Naive thymus-derived CD8-positive, alpha-beta T cell (primary cell): ENCODE measurements at regions not wholly inside any gene's neighbourhood (a gene's known extent, or its start where the extent isn't known, plus 50 kb on each side); places are given as distances from the start of the nearest gene placed in this dataset.

Source experiments
- ATAC-seq, 2 donors: fragments of 150-1000 bp; cut with Tn5 transposase in 1 of 2; sonication (Bioruptor Pico), chemical (Tn5 transposase) in 1 of 2; 1 replicate in 1 of 2; 2 replicates in 1 of 2; pipeline ENCODE4 v1.10.0; 2021; ENCODE audit warnings: mild to moderate bottlenecking in 2 of 2, moderate library complexity in 2 of 2
- POLR2A ChIA-PET: fragments of 350-600 bp; sonication (Branson Sonifier 250); formaldehyde crosslinking; loops from one replicate; lab custom pipeline; 2021; ENCODE audit warnings: antibody characterized with exemption; lab: Charles Lee
- DNase-seq, 10 donors: peaks; one replicate each; pipeline versions ENCODE4 v3.0.0 to v3.0.0-alpha.2; 2020 to 2022
- H3K27ac Mint-ChIP-seq, 10 donors: one replicate each; pipeline ENCODE4 v1.8.0; 2020 to 2022; ENCODE audit warnings: mild to moderate bottlenecking in 10 of 10, mixed read lengths in 10 of 10, moderate library complexity in 4 of 10, inconsistent platforms in 1 of 10
- H3K27me3 Mint-ChIP-seq, 5 donors: one replicate each; pipeline ENCODE4 v1.8.0; 2021 to 2022; ENCODE audit warnings: mixed read lengths in 5 of 5
- H3K36me3 Mint-ChIP-seq, 3 donors: one replicate each; pipeline ENCODE4 v1.8.0; 2020 to 2022; ENCODE audit warnings: mixed read lengths in 3 of 3, mild to moderate bottlenecking in 2 of 3, inconsistent platforms in 1 of 3
- H3K4me1 Mint-ChIP-seq, 4 donors: one replicate each; pipeline ENCODE4 v1.8.0; 2021 to 2022; ENCODE audit warnings: mixed read lengths in 4 of 4
- H3K4me3 Mint-ChIP-seq, 10 donors: one replicate each; pipeline ENCODE4 v1.8.0; 2020 to 2022; ENCODE audit warnings: mild to moderate bottlenecking in 10 of 10, mixed read lengths in 10 of 10, moderate library complexity in 6 of 10, inconsistent platforms in 1 of 10
- H3K9me3 Mint-ChIP-seq, 9 donors: one replicate each; pipeline ENCODE4 v1.8.0; 2020 to 2022; ENCODE audit warnings: mixed read lengths in 9 of 9, mild to moderate bottlenecking in 3 of 9, inconsistent platforms in 1 of 9, moderate library complexity in 1 of 9

- no peak overlapping the region for H3K27ac Mint-ChIP-seq
- no peaks in the 10 kb centered on the region for H3K36me3 Mint-ChIP-seq
- POLR2A ChIA-PET: no interaction called here
- H3K4me3 Mint-ChIP-seq: no peak overlapping the region
- no peaks in the 10 kb centered on the region for H3K9me3 Mint-ChIP-seq
- DNase-seq (no peak), ATAC-seq (no peak)
- peaks cover 0 to 13% (median 3%) of the 10 kb centered on the region in 5 donors for H3K27me3 Mint-ChIP-seq
- H3K4me1 Mint-ChIP-seq: peaks cover 0 to 8% (median 5%) of the 10 kb centered on the region in 4 donors
Observed at GRCh38 chr6:6922166-6922565, 185.6 kb upstream of the RREB1 start.

GRCh38 chr6:6923605-6924004 is 184.2 kb upstream of the RREB1 start:
- no peaks in the 10 kb centered on the region for H3K9me3 Mint-ChIP-seq
- no peak overlapping the region for H3K27ac Mint-ChIP-seq
- H3K27me3 Mint-ChIP-seq: peaks cover 0 to 16% (median 3%) of the 10 kb centered on the region in 5 donors

GRCh38 chr6:6924708-6925107 is 183.1 kb upstream of the RREB1 start:
- POLR2A ChIA-PET: interaction anchor here (0.6 kb wide), 1 partner anchor 365 kb away, joined by 3 read pairs; no protein-coding TSS in a partner anchor
- Mint-ChIP-seq H3K27me3 (peaks cover 0 to 16% (median 3%) of the 10 kb centered on the region in 5 donors), H3K27ac (no peak overlapping the region), H3K4me1 (peaks cover 0 to 7% (median 4%) of the 10 kb centered on the region in 4 donors), H3K4me3 (no peak overlapping the region), H3K36me3 (no peaks in the 10 kb centered on the region), H3K9me3 (no peaks in the 10 kb centered on the region)
- ATAC-seq (no peak), DNase-seq (no peak)

More at GRCh38 chr6:6923605-6924004, 184.2 kb upstream of the RREB1 start:
- DNase-seq (no peak), ATAC-seq (no peak)
- H3K4me1 Mint-ChIP-seq: peaks cover 0 to 8% (median 5%) of the 10 kb centered on the region in 4 donors
- POLR2A ChIA-PET: no interaction called here
- no peaks in the 10 kb centered on the region for H3K36me3 Mint-ChIP-seq
- H3K4me3 Mint-ChIP-seq: no peak overlapping the region

GRCh38 chr6:6925391-6926164 is 182.2 kb upstream of the RREB1 start:
- POLR2A ChIA-PET: no interaction called here
- no peaks in the 10 kb centered on the region for H3K36me3 Mint-ChIP-seq
- no peak for DNase-seq
- H3K27ac Mint-ChIP-seq: no peak overlapping the region
- H3K4me3 Mint-ChIP-seq: no peak overlapping the region
- no peaks in the 10 kb centered on the region for H3K9me3 Mint-ChIP-seq
- no peak for ATAC-seq
- peaks cover 0 to 6% (median 2%) of the 10 kb centered on the region in 4 donors for H3K4me1 Mint-ChIP-seq
- H3K27me3 Mint-ChIP-seq: peaks cover 0 to 15% (median 3%) of the 10 kb centered on the region in 5 donors

GRCh38 chr6:6926856-6927255 is 180.9 kb upstream of the RREB1 start:
- ATAC-seq: no peak
- POLR2A ChIA-PET: no interaction called here
- H3K27ac Mint-ChIP-seq: no peak overlapping the region

GRCh38 chr6:6927521-6928361 is 180.0 kb upstream of the RREB1 start:
- peak in 1 of 2 donors; percentile 49 for ATAC-seq
- no peaks in the 10 kb centered on the region for H3K36me3 Mint-ChIP-seq
- H3K27me3 Mint-ChIP-seq: peaks cover 0 to 15% (median 3%) of the 10 kb centered on the region in 5 donors
- peaks cover 0 to 9% (median 2%) of the 10 kb centered on the region in 4 donors for H3K4me1 Mint-ChIP-seq
- H3K4me3 Mint-ChIP-seq: peak overlapping the region in 1 of 10 donors; percentile 24
- H3K27ac Mint-ChIP-seq: peak overlapping the region in 2 of 10 donors; percentile 46 to 65
- DNase-seq: peak in 1 of 10 donors; percentile 5
- POLR2A ChIA-PET: no interaction called here
- H3K9me3 Mint-ChIP-seq: no peaks in the 10 kb centered on the region

More at GRCh38 chr6:6926856-6927255, 180.9 kb upstream of the RREB1 start:
- Mint-ChIP-seq H3K36me3 (no peaks in the 10 kb centered on the region), H3K4me3 (no peak overlapping the region), H3K27me3 (peaks cover 0 to 15% (median 3%) of the 10 kb centered on the region in 5 donors), H3K4me1 (peaks cover 0 to 9% (median 2%) of the 10 kb centered on the region in 4 donors), H3K9me3 (no peaks in the 10 kb centered on the region)
- no peak for DNase-seq

GRCh38 chr6:6930223-6930880 is 177.4 kb upstream of the RREB1 start:
- ATAC-seq: no peak
- no peaks in the 10 kb centered on the region for H3K9me3 Mint-ChIP-seq
- peaks cover 0 to 15% (median 3%) of the 10 kb centered on the region in 5 donors for H3K27me3 Mint-ChIP-seq
- no peak for DNase-seq
- no peak overlapping the region for H3K27ac Mint-ChIP-seq
- POLR2A ChIA-PET: no interaction called here
- H3K36me3 Mint-ChIP-seq: no peaks in the 10 kb centered on the region
- peaks cover 0 to 9% (median 2%) of the 10 kb centered on the region in 4 donors for H3K4me1 Mint-ChIP-seq
- H3K4me3 Mint-ChIP-seq: no peak overlapping the region

GRCh38 chr6:6931071-6932025 is 176.4 kb upstream of the RREB1 start:
- Mint-ChIP-seq H3K27ac (peak overlapping the region in 3 of 10 donors; percentile 42 to 57 (median 43)), H3K27me3 (peaks cover 0 to 14% (median 3%) of the 10 kb centered on the region in 5 donors), H3K36me3 (no peaks in the 10 kb centered on the region), H3K9me3 (no peaks in the 10 kb centered on the region), H3K4me3 (no peak overlapping the region), H3K4me1 (peaks cover 0 to 9% (median 2%) of the 10 kb centered on the region in 4 donors)
- DNase-seq (no peak), ATAC-seq (no peak)
- POLR2A ChIA-PET: no interaction called here

- DNase-seq: no peak
- H3K27ac Mint-ChIP-seq: no peak overlapping the region
- H3K27me3 Mint-ChIP-seq: peaks cover 0 to 4% (median 0%) of the 10 kb centered on the region in 5 donors
- H3K36me3 Mint-ChIP-seq: no peaks in the 10 kb centered on the region
- POLR2A ChIA-PET: no interaction called here
- no peaks in the 10 kb centered on the region for H3K9me3 Mint-ChIP-seq
- peaks cover 0 to 8% (median 1%) of the 10 kb centered on the region in 4 donors for H3K4me1 Mint-ChIP-seq
- ATAC-seq: no peak
- no peak overlapping the region for H3K4me3 Mint-ChIP-seq
Observed at GRCh38 chr6:6932341-6932740, 175.4 kb upstream of the RREB1 start.

GRCh38 chr6:6932968-6933367 is 174.8 kb upstream of the RREB1 start:
- Mint-ChIP-seq H3K36me3 (no peaks in the 10 kb centered on the region), H3K4me3 (no peak overlapping the region), H3K9me3 (no peaks in the 10 kb centered on the region), H3K27me3 (no peaks in the 10 kb centered on the region), H3K4me1 (peaks cover 0 to 4% (median 0%) of the 10 kb centered on the region in 4 donors), H3K27ac (no peak overlapping the region)
- ATAC-seq: no peak
- no peak for DNase-seq
- POLR2A ChIA-PET: no interaction called here

- H3K9me3 Mint-ChIP-seq: no peaks in the 10 kb centered on the region
- ATAC-seq (no peak), DNase-seq (no peak)
- H3K36me3 Mint-ChIP-seq: no peaks in the 10 kb centered on the region
- peaks cover 8 to 15% (median 12%) of the 10 kb centered on the region in 4 donors for H3K4me1 Mint-ChIP-seq
- peaks cover 0 to 4% (median 0%) of the 10 kb centered on the region in 5 donors for H3K27me3 Mint-ChIP-seq
- peak overlapping the region in 1 of 10 donors; percentile 38 for H3K27ac Mint-ChIP-seq
- POLR2A ChIA-PET: no interaction called here
- H3K4me3 Mint-ChIP-seq: no peak overlapping the region
Observed at GRCh38 chr6:6940031-6941025, 167.4 kb upstream of the RREB1 start.
